Hippocampal formation (tissue), 2 donors: ENCODE measurements at regions not wholly inside any gene's neighbourhood (a gene's known extent, or its start where the extent isn't known, plus 50 kb on each side); places are given as distances from the start of the nearest gene placed in this dataset.
A peak's percentile ranks its signal among the peaks of the same experiment; 100 is the strongest.
"Not testable (repeated sequence)": the region's sequence is repeated elsewhere in the genome, so short reads cannot be mapped to it uniquely, and the experiment has no call there.

ENCODE experiments used
- DNase-seq, 2 donors: peaks; one replicate each; lab custom pipeline; 2025; lab: John Stamatoyannopoulos, UW

DNA sequence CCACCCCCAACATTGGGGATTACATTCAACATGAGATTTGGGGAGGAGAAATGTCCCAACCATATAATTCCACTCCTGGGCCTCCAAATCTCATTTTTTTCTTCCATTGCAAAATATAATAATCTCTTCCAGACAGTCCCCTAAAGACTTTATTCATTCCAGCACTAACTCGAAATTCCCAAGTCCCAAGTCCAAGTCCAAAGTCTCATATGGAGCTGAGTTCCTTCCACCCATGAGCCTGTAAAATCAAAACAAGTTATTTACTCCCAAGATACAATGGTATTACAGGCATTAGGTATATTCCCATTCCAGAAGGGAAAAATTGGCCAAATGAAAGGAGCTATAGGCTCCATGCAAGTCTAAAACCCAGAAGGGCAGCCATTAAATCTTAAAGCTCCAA, 56.7 kb downstream of the P2RY1 start:
- DNase-seq, result no peak

DNA sequence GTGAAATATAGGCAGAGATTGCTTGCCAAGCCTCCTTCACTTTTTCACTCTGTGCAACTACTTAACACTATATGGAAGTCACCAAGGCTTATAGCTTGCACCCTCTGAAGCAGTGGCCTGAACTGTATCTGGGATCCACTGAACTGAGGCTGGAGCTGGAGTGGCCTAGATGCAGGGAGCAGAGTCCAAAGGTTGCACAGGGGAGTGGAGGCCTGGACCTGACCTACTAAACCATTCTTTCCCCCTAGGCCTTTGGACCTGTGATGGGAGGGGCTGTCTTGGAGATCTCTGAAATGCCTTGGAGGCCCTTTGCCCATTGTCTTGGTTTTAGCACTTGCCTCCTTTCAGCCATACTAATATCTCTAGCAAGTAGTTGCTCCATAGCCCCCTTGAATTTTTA, 57.5 kb downstream of the P2RY1 start:
- no peak for DNase-seq

DNA sequence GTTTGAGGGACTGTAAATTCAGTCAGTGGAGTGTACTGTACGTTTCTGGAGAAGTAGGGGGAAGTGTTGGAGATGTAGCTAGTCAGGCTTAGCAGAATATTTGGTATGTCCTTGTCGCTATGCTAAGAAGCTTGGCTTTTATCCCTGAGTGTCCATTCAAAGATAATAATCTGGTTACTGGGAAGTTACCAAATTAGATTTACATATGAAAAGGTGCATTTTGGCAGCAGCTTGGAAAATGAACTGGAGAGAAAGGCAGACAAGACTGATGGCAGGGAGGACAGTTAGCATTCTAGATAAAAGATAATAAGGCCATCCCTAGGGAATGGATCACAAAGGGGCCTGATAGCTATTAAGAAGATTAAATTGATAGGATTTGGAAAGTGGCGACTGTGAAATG, 58.7 kb downstream of the P2RY1 start:
- DNase-seq, result peak in 1 of 2 donors; percentile 15

DNA sequence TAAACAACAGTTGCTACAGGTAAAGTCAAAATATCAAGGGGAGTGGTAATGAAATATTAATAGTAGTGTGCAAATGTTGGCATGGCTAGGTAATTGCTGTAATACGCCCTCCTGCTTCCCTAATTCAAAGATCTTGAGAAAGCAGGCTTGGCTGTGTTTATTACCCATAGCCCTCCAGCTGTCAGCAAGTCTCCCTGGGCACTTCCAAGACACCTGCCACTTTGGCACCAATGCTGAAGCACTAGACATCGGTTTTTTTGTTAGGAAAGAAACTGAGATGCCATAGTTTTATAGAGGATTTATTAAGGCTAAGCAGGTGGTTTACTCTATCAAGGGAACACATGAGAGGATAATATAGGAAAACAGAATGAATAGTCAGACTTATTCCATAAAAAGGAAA, 64.4 kb downstream of the P2RY1 start:
- no peak for DNase-seq

DNA sequence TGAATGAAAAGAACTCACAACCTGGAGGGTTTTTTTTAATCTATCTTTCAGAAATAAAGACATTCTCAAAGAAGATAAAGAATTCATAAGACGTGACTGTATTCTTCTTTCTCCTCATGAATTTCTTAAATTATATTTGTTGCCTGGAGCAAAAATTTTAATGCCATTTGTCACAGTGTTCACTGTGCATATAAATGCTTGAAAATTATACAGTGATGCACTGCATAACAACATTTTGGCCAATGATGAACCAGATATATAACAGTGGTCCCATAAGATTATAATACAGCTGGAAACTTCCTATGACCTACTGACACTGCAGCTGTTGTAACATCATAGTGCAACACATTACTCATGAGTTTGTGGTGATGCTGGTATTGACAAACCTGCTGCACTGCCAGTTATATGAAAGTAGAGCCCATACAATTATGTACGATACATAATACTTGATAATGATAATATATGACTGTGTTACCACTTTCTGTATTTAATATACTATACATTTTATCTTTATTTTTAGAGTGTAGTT, 67.3 kb downstream of the P2RY1 start:
- no peak for DNase-seq

DNA sequence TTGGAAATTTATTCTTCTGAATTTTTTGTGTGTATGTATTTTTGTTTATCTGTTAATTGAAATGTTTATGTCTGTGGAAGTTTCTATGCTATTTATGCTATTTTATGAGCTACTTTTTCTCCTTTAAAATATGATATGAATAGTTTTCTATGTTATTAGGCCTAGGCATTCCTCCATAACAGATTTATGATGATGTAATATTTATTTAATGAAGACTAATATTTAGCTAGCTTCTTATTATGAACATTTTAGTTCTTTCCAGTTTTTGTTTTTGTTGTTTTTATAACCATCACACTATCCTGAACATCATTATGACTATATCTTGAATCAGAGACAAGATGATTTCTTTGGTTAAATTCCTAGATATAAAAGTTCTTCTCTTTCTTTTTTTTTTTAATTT, 70.7 kb downstream of the P2RY1 start:
- no peak for DNase-seq

DNA sequence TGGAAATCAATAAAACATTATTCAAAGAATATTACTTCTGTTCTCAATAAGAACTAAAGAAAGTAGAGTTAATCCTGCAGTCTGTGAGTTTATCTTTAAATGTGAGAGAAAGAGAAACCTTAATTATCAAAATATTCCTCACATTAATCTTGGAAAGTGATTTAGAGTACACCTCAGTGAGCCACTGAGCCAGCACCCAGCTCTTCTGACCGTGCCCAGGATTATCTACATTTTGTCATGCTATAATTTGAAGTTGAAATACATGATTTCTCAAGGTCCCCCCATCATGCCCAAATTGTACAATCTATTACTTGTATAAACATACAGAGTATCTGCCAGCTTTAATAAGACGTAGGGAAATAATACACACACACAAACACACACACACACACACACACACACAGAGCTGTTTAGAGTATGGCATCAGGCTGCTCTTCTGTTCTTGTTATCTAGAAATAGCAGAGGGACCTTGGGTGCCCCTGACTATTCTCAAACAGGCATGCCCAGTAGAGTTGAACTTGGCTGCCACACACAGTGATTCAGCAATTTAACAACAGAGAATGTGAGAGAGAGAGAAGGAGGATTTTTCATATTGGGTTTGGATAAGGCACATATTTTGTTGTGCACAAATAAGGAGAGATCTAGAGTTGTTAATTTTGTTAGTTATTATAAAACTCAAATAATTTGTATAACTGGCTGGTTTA, 74.4 kb downstream of the P2RY1 start:
- DNase-seq, result no peak

DNA sequence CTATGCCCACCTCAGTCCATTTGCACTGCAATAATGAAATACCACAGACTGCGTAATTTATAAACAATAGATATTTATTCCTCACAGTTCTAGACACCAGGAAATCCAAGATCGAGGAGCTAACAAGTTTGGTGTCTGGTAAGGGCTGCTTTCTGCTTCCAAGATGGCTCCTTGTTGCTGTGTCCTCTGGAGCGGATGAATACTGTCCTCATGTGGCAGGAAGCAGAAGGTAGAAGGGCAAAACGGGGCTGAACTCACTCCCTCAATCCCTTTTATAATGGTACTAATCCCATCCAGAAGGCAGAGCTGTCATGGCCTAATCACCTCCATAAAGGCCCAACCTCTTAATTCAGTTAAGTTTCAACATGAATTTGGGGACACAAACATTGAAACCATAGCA, 75.3 kb downstream of the P2RY1 start:
- DNase-seq, result no peak

DNA sequence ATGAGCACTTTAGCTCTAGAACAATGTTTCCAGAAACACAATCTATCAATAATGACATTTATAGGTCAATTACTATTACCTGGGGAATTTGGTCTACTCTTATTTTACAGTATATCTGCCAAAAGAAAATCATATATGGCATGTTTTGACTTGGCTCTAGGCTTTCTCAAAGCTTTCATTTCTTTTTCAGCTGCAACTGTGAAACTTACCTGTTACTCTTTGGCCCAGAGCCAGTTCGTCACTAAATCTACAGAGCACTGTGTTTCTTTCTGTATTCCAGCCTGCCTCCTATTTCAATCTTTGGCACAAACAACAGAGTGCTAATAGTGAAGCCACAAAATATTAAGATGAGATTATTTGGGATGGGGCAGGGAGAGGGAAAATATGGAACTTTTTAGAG, 76.0 kb downstream of the P2RY1 start:
- DNase-seq, result no peak

DNA sequence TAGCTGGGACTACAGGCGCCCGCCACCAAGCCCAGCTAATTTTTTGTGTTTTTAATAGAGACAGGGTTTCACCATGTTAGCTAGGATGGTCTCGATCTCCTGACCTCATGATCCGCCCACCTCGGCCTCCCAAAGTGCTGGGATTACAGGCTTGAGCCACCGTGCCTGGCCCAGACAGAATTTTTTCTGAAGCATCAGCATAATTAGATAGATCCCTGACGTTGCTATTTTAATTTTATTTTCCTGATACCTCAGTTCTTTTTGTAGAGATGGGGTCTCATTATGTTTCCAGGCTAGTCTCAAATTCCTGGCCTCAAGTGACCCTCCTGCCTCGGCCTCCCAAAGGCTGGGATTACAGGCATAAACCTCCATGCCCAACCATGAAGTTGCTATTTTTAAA, 79.8 kb downstream of the P2RY1 start:
- DNase-seq, result not testable (repeated sequence)

DNA sequence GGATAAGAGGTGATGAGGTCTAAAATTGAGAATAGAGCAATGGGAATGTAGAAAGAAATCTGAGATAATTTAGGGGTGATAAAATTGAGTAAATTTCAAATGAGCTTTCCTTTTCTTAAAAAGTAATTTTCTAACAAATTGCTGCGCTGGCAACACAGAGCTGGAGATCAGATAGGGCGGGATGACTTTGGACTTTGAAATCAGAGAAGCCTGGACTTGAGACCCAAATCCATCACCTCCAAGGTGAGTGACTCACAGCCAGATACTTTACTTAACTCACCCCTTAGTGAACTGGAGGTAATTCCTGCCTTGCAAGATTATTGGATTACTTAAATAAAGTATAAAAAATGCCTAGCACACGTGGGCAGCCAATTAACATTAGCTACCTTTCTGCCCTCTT, 80.8 kb downstream of the P2RY1 start:
- DNase-seq, result no peak

DNA sequence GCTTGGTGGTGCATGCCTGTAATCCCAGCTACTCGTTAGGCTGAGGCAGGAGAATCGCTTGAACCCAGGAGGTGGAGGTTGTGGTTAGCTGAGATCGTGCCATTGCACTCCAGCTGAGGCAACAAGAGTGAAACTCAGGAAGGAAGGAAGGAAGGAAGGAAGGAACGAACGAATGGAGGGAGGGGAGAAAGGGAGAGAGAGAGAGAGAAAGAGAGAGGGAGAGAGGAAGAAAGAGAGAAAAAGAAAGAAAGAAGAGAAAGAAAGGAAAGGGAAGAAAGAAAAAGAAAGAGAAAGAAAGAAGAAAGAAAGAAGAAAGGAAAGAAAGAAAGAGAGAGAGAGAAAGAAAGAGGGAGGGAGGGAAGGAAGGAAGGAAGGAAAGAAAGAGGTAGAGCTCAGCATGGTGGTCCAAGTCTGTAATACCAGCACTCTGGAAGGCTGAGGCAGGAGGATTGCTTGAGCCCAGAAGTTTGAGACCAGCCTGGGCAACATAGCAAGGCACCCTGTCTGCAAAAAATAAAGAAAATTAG, 81.9 kb downstream of the P2RY1 start:
- DNase-seq, result no peak

DNA sequence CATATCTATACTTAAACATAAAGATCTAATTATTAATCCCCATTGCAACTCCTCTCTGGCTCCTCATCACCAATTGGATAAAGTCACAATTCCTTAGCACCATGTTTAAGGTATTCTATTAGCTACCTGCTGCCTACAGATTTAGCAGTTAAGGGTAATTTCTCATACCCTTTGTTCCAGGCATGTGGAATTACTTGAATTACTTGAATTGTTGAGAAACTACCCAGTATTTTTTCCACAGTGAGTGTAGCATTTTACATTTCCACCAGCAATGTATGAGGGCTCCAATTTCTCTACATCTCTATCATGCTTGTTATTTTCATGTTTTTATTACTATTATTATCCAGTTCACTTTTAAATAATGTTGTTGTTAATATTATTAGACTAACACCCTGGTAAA, 86.4 kb downstream of the P2RY1 start:
- DNase-seq, result no peak

DNA sequence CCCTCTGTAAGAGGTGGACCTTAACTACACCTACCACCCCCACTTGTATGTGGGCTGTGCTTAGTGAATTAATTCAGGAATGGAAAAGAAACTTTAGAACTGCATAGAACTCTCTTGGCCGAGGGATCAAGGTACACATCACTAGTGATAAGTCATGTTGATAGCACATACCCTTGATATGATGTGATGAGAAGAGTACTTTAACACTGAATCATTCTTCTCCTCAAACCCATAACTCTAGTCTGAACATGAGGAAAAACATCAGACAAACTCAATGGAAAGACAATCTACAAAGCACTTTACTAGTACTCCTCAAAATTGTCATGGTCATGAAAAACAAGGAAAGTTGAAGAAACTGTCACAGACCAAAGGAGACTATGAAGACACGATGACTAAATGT, 87.6 kb downstream of the P2RY1 start:
- no peak for DNase-seq

DNA sequence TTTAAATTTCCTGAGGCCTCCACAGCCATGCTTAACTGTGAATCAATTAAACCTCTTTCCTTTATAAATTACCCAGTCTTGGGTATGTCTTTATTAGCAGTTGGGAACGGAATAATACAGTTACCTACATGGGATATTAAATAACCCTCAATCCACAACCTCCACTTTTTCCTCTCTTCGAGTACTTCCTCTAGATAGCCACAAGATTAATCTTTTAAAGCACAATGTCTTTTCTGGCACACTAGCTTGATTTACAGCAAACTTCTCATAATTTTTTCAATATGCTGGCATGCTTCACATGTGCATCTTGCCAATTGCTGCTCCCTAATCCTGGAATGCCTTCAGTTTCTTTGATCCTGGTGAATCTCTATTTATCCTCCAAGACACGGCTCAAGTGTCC, 92.2 kb downstream of the P2RY1 start:
- DNase-seq, result no peak

DNA sequence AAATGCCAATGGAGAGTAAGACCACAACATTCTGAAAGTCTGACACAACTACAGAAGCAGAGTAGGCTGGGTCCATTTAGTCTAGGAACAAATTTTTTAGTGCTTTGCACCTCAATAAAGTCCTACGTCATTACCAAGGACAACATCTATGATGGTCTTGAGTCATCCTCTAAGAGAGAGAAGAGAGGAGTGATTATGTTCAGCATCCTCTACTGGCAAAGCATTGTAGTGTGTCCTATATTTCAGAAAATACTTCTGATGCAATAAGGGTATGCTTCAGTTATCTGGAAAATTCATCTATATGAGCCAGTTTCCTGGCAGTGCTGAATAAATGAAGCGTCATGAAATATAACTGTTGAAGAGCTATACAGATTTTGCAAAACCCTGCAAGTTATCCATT, 95.6 kb downstream of the P2RY1 start:
- DNase-seq, result no peak

DNA sequence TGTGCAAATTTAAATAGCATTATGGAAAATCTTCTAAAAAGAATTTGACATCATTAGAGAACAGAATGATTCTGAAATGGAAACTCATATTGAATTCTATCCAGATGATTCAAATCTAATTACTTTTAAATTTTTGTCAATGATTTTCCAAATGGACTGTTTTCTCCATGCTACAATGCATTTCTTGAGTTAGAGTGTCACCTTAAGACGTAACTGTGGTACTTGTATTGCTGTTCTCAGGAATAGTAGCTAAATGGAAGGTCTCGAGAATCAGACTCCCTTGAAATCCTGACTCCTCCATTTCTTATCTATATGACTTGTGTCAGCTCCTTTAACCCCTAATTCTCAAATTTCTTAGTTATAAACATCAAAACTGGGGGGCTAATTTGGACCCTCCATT, 102.3 kb downstream of the P2RY1 start:
- peak in 1 of 2 donors; percentile 1 for DNase-seq

DNA sequence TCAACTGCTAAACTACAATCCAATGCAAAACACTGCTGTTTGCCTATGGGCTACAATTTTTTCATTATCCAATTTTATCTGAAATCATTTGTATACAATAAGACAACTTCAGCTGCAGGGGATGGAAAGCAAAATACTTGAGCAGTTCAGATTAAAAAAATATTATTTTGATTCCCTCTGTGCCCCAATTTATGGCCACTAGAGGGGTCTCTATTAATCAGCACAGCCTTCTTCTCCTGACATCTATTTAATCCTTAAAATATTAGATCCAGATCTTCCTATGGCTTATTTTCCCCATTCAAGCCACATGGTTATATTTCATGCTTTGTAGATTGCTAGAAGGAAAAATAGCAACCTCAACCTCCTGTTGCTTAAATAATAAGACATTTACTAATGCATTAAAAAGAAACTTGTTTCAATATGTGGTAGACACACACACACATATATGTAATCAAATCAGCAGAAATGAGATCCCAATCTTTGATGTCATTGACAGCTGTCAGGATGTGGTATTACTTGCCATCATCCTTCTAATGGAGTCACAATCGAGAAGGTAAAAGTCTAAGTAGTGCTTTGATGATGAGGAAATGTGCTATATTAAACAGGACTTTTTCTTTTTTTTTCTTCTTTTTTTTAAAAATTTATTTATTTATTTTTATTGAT, 104.2 kb downstream of the P2RY1 start:
- no peak for DNase-seq

DNA sequence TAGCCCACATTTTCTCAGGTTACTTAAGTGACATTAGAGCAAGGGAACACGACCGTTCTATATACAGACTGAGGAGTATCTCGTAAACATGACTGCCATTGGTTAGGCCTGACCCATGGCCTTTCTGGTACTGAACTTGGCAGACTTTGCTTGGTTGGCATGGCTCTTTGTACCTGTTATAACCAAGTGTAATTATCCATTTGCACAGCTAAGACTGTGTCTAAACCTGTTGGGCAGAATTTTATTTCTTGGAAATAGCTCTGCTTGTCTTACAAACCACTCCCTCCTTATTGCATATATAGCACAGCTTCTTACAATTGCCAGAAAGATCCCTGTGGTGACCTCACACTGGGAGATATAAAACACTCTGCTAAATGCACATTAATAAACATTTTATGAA, 106.9 kb downstream of the P2RY1 start:
- DNase-seq, result no peak

DNA sequence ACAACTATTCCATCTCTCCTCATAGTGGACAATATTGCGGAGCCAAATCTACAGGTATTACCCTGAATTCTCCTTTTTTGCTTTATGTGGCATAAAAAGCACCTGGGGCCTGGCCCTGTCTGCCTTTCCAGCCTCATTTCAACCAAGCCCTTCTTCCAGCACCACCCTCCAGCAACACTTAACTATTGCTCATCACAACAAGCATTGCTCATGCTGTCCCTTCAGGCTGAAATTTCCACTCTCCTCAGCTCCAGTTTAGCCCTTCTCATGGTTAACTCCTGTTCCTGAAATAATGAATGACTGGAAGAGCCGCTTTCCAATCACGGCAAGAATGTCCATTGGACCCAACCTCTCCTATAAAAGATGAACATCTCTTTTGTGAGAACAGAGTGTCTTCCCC, 107.4 kb downstream of the P2RY1 start:
- no peak for DNase-seq

DNA sequence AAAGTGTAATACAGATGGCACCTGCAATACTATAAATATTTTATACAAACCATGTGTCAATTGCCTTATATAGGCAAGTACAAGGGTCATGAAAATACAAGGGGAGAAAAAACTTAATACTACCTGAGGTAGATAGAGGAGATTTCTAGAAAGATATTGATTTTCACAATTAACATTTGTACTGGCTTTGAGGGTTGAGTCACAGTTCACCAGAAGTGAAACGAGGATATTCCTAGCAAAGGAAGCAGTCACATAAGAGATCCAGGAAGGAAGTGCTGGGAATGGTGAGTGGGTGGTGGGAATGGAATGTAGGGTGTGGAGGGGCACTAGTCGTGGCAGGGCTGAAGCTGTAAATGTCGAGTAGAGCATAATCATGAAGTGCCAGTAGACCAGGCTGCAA, 108.7 kb downstream of the P2RY1 start:
- DNase-seq, result no peak

DNA sequence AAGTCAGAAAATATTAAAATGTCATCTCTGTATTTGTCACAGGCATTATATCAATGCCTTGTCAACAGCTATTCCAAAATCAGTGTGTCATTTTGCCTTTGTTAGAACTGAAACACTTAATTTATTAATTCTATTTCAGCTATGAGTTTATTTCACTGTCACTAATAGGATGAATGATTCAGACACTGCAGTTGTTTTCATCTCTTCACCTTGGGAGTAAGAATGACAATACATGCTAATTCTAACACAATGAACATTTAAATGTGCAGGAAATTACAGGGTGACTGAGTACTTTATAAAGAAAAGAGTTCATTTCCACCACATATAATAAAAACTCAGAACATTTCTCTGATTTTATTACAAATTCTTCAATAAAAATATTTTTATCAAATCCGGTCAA, 109.7 kb downstream of the P2RY1 start:
- DNase-seq, result no peak

DNA sequence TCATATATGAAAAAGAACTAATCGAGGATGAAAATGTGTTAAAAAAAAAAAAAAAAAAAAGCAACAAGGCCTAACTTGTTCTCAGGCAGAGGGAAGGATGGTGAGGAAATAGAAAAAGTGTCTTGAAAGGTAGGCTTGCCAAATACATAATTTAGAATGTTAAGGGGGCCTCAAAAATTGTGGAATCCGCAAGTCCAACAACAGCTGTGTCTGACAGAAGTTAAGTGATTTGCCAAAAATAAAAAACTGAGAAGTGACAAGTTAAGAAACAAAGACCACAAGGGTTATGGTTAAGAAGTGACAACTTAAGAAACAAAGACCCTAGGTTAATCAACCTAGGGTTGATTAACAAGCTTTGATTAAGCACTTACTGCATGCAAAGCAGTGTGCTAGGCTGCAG, 110.6 kb downstream of the P2RY1 start:
- no peak for DNase-seq

DNA sequence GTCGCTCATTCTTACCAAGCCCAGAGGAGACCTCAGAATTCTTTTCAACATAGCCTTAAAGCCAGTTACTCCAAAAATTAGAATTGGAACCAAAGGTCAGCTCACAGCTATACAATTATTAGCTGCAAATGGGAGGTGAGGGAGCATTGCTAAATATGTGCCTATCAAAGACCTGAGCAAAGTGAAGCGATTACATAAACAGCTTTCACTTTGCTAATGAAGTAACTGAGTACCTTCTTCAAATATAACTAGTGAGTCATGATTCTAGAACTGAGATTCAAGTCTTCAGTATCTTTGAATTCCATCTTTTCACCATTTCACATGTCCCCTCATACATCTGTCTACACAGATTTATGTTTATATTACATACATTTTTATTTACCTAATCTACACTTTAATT, 122.6 kb downstream of the P2RY1 start:
- DNase-seq, result no peak
